ENCODE measurements at regions not wholly inside any gene's neighbourhood (a gene's known extent, or its start where the extent isn't known, plus 50 kb on each side); places are given as distances from the start of the nearest gene placed in this dataset.

DNA sequence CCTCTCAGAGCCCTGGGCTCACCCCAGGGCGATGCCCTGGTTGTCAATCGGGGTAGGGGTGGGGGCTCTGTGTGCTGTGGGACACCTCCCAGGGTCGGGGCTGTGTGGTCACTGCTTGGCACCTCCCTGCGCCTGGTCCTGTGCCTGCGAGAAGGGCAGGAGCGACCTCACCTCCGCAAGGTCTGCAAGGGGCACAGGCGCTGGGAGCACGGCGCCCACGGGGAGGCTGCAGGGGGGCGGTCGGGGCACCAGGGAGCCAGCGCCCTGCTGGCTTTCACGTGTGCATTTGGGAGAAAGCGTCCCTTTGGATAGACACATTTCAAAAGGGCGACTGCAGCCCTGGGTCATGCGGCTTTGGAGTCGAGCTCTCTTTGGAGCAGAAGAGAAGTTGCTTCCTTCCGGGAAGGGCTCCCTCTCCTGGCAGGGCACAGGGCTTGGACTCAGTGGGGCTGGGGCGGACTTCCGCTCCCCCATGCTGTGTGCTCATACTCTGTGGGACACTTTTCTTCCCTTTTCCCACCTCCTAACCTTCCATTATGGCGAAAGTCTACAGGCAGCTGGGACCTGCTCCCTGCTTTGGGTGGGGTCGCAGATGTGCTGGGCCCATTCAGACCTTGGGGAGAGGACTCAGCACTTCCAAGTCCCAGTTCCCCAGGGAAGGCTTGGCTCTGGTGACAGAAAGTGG is 52.9 kb upstream of the SLC28A3 start:
- no peak for DNase-seq

DNA sequence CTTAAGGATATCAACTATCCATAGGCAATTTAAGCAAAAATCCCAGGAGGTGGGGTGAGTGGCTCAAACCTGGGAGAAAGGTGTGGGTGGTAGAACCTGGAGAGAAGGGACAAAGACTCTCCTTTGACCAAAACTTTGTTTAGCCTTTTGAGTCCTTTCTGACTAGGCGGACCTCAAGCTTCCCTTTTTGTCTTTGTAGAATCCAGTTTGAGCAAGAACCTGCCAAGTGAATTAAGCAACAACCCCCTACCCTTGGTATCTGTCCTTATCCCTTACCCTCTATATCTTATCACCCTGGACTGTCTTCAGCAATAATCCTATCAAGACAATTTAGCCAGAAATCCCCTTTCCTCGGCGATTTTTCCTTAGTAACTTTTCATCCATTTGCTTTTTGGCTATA is 53.5 kb upstream of the SLC28A3 start:
- no peak for DNase-seq

DNA sequence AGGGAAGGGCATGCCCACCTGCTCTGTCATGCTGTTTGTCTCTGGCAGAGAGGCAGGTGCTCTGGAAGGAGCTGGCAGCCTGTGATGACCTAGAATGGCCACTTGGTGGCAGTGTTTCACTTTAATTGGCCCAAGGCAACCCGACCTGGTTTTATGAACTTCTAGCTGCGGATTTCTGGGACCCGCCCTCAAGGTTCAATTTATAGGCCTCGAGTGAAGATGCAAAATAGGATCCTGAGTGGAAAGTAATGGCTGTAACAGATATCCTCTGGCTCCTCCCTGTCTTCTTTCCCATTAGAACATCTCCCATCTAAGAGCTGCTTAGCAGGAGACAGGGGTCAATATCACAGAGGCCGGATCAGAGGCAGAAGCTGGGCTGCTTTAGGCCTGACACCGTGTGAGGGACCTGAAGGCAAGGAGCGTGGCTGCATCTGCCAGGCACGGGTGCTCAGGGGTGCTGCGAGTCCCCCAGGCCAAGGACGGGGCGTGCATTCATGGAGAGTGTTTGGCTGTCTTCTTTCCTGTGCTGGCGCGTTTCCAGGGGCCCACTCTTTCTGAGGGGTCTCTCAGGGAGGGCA is 56.7 kb upstream of the SLC28A3 start:
- DNase-seq, result peak; percentile 46

DNA sequence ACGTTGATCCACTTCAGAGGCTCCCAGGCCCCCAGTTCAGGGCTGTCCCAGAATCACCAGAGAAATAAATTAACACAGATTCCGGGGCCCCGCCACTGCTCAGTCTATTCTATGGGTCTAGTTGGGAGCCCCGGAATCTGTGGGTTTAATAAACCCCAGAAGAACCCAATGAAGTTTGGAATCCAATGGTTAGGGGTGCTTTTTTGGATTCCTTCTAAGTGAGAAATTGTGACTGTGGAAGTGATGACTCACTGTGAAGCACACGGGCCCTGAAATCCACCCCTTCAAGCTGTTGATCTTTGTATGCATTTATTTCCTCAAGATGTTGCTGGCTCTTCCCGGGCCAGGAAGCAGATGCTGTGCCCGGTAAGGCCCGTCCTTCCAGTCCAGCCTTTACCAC is 57.3 kb upstream of the SLC28A3 start:
- DNase-seq, result no peak

DNA sequence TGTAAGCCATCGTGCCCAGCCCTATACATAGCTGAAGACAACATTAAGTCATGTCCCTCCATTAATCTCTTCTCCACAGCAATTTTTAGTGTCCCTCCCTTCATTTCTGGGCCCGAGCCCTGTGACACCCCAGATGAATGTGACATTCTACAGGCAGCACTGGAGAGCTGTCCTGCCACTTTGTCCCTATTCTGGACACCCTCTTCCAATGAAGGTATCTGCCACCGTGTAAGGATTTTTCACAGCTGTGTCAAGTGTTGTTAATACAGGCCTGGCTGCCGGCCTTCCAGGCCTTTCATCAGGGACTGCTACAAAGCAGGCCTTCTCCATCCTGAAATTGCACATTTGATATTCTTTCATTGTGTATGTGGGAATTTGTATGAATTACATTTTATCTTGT is 62.0 kb upstream of the SLC28A3 start:
- no peak for DNase-seq

DNA sequence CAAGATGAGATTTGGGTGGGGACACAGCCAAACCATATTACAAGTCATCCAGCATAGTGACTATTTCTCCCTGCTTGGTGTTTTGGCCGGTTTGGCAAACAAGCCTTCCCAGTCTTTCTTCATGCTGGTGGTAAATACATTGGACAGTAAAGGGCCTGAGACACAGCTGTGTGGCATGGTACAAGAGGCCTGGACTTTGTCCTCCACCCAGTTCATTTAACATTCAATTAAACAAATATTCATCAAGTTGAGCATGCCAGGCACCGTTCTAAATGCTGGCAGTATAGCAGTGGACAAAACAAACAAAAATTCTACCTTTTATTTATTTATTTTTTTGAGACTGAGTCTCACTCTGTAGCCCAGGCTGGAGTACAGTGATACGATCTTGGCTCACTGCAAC is 62.7 kb upstream of the SLC28A3 start:
- no peak for DNase-seq

DNA sequence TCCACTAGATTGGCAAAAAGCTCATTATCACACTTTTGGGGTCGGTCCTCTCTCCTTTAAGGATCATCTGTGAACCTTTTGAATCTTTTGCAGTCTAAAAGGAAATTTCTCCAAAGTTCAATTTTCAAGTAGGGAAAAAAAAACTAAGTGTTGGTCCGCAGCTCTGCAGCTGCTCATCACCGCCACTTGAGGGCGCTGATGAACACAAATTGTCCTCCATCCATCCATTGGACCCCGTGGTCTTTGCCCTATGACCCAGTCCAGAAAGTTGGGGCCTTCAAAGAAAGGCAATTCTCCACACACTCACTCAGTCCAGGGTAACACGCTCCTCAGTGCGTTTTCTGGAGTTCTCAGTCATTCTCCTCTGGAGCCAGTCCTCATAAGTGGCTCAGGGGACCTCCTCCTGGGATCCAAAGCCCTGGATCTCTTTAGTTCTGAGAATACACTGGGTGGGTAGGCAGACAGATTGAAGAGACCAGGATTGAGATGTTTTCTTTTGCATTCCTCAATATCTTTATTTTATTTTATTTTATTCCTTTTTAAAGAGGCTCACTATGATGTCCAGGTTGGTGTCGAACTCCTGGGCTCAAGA is 63.6 kb upstream of the SLC28A3 start:
- peak; percentile 8 for DNase-seq

DNA sequence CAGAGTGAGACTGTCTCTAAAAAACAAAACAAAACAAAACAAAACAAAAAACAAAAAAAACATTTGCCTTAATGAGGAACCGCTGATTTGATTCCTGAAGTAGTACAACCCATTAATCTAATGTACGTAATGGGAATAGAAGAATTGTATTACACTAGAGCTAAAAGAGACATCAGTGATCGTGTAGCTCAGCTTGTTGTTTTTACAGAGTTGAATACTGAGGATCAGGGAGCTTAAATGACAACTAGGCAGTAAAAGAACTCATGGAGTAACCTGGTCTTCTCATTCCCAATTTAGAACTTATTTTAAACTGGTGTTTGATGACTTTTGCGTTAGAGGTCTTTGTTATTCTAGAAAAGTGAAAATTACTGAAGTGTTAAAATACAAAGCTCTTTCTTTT is 65.1 kb upstream of the SLC28A3 start:
- DNase-seq, result no peak

DNA sequence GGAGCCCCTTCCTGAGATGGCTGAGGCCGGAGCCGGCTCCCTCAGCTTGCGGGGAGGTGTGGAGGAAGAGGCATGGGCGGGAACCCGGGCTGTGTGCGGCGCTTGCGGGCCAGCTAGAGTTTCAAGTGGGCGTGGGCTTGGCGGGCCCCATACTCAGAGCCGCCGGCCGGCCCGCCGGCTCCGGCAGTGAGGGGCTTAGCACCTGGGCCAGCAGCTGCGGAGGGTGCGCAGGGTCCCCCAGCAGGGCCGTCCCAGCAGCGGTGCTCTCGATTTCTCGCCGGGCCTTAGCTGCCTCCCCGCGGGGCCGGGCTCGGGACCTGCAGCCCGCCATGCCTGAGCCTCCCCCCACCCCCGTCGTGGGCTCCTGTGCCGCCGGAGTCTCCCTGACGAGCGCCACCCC is 67.9 kb upstream of the SLC28A3 start:
- DNase-seq, result no peak

DNA sequence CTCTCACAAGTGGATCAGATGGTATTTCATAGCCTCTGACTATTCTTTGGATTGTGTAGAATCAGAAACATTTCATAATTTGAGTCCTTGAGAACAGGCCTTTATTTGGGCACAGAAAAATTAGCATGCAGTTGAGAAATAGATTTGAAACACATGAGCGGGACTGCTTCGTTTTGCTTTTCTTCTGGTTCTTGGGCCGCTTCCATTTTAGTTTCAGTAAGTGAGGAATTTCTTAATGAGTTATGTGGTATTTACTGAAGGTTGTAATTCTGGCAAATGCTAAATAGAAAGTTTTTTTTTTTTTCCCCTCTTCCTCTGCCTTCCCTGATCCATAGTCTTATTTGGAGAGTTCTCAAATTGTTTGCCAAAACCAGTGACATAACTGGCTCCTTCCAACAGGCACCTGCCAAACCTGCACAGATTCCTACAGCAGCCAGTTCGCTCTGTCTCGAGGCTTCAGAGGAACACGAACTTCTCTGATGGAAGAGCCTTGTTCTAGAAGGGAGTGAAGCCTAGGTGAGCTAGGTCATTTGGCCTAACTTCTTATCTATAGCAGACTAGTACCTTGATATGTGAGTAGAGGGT is 71.2 kb upstream of the SLC28A3 start:
- no peak for DNase-seq

DNA sequence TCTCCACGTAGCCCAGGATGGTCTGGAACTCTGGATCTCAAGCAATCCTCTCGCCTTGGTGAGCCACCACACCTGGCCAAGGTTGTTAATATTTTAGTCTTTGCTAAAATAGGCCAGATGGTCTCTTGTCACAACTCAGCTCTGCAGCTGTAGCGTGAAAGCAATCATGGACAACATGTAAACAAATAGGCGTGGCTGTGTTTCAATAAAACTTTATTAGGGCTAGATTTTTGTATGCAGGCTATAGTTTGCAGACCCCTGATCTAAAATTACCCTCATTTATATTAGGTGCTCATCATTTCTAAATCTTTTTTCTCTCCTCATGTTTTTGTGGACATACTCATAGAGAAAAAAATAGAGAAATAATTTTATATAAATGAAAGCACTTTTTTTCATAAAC is 72.1 kb upstream of the SLC28A3 start:
- DNase-seq, result no peak

DNA sequence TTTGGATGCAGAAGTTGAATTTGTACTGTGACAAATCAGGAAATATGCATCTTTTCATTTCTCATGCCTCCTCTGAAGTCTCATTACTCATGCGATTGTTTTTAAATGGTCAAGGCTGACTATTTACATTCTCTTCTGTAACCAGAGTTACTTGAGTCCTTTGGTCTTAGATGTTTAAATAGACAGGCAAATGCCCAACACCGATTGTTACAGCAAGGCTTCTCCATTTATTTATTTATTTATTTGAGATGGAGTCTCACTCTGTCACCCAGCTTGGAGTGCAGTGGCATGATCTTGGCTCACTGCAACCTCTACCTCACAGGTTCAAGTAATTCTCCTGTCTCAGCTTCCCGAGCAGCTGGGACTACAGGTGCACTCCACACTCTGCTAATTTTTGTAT is 72.7 kb upstream of the SLC28A3 start:
- no peak for DNase-seq

DNA sequence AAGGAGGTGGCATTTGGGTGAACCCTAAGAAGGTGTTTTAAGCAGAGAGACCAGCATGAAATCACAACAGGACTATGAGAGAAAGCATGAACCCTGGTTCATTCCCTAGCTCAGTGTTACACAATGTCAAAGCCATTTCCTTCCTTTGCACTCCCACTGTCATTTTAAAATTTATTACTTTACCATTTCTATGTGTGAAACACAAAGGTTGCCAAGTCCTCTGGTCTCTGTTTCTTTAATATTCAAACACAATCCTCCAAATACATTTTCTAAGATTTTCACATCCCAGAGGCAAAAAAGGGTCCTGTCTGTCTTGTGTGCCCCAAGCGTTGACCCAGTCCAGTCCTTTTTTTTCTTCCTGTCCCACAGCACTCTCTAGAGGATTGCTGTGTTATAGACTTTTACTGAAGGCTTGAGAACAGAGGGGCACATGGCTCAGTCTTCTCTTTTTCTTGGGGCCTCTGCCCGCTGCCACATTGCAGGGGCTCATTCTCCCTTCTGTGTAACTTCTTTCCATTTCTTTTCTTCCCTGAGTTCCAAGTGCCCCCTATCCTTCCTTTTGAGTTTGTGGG is 78.6 kb upstream of the SLC28A3 start:
- peak; percentile 53 for DNase-seq

DNA sequence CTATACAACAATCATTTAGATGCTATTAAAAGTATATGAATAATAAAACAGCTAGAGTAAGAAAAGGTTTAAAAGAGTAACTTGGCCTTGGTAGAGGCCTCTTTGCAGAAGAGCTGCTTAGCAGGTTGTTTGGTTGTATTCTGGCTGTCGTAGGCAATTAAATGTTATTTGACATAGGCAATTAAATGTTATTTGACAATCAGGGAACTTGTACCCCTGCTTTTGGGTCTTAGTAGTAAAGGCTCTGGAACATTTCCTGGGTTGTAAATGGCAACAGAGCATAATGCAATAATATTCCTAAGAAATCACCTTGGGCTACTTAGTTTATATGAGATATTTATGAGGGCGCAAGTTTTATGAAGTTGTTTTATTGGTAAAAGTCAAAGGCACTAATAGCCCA is 84.4 kb upstream of the SLC28A3 start:
- DNase-seq, result no peak

DNA sequence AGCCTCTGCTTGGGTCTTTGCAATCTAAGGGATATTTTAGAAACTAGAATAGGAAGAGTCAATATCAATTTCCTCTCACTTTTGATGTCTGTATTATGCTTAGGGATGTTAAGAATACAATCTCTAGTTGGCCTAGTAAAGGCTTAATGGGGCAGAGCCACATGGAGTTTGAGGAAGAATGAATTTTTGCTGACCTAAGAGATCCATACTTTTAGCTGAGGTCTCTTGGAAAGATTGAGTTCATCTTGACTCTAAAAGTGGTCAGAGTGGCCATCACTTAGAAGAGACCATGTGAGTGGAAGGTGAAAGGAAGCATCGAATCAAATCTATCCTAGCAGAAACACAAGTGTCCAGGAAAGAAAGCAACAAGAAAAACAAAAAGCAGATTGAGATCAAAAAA is 92.2 kb upstream of the SLC28A3 start:
- DNase-seq, result no peak

DNA sequence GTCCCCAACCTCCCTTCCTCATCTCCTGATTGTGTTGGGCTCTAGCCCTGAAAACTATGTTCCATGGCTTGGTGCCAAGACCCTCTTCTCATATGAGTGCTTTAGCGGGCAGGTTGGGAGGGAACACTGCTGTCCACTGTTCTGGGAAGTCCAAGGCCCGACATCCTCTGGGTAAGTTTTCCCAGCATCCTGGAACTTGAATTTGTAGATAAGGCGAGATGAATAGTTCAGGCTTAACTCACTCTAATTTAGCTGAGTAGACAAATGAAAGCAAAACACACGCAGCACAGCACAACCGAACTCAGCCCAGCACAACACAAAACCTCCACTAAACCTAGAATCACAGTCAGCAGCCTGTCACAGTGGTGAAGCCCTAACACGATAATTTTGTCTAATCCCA is 95.3 kb upstream of the SLC28A3 start:
- no peak for DNase-seq

DNA sequence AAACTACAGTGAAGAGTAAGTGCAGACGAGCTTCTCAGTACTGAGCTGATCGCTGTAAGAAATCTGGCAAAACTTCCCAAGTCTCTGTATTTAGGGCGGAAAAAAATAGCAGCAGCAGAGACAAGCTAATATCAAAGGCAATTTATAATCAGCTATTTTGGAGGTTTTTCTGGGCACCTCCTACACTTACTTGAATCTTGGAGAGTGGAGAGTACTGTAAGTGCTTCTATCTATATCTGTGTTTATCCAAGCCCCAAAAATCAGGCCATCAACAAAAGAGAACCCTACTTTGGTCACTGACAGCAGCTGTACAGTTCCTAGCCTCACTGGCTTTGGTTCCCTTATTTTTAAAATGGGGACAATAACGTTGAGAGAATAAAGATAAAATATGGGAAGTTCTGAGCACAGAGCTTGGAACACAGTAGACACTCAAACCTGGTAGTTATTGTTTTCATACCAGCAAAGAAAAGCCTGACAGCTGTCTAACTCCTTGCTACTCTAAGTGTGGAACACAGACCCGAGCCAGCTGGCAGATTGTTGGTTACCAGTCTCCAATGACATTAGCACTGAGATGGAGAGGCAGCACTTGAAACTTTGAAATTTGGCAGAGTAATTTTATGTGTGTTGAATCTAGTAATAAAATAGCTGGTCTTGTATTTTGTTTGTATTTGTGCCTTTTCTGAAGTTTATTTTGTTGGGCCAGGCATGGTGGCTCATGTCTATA is 96.0 kb upstream of the SLC28A3 start:
- no peak for DNase-seq

DNA sequence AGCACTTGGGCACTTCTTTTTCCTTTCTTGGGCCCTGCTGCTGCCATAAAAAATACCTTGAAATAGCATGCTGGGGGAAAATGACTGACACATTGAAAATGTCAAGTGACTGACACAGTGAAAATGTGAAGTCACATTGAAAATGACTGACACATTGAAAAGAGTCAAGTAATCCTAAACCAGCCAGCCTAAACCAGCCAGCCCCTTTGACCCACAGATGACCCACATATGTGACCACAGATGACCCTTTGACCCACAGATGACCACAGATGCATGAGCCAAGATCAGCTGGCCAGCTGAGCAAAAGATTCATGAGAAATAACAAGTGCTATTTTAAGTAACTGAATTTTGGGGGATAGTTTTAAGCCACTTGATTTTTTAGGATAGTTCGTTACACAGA is 97.8 kb upstream of the SLC28A3 start:
- no peak for DNase-seq

DNA sequence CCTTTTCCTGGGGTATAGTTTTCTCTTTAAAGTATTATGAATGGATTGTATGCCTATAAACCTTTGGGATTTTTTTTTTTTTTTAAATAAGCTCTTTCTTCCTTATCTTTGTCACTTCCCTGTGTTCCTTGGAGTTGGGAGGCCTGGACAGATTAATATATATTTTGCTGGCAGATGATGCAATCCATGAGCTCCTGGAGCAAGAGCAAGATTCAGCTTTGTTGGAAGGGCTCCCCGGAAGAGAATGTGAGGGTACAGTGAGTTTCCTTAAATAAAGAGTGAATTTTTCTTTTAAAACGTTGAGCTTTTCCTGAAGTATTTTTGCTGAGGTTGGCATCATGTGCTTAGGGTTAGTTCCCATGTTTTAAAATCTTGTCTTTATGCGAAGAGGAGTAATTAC is 98.7 kb upstream of the SLC28A3 start:
- DNase-seq, result no peak

DNA sequence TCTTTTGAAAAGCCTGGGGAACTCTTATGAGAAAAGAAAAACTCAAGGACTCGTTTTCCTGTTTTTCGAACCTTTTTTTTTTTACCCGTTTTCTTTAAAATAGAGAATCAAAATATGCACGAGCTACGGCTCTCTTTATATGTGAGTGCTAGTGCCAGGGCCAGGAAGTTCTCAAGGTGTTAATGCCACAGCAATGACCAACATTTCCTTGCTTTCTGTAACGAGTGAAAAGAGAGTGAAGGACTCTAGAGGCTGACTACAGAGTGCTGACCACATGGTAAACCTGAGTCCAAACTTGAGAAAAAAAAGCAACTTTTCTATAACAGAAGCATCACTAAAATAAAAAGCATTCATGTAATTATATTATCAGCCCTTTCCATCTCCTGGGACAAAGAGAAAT is 102.2 kb upstream of the SLC28A3 start:
- no peak for DNase-seq

DNA sequence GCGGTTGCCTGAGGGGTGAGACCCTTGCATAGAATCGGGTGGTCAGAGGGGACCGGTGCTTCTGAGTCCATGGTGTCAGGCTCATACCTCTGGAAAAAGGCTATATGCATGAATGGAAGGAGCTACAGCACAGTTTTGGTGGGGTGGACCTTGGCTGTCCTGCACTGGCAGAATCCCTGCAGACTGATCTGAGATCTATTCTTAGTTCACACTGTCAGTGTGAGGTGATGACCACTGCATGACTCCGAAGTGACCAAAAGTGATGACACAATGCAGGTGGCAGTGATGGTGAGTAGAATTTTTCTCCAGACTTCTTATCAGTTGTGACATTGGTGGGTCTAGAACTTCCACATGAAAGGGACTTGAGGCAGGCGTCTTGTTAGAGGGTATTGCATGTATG is 105.2 kb upstream of the SLC28A3 start:
- DNase-seq, result no peak

DNA sequence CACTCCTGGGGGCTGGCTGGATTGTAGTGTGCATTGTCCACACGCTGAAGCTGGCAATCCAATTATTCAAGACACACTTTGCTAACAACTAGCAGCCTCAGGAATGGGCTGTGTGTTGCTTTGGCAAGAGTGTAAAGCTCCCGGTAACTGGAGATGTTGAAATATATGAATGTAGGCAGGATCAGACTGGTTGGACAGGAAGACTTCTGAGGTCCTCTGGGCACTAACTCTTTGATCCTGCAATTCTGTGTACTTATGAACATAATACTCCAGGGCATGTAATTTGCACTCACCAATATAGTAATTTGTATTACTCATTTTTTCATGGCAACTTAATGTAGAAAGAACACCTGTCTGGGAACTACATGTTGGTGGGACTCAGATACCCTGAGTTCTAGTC is 106.7 kb upstream of the SLC28A3 start:
- no peak for DNase-seq

DNA sequence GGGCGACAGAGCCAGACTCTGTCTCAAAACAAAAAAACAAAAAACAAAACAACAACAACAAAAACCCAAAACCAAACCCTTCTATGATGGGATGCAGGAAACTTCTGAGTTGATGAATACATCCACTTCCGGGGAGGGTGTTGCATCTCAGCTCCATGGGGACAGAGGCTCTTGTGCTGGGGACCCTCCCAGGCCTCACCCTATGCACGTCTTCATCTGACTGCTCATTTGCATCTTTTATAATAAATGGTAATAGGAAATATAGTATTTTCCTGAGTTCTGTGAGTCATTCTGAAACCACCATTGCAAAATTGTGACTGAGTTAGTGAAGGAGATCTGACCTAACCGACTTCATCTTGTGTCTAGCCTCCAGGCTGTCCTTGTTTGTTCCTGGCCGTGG is 109.5 kb upstream of the SLC28A3 start:
- no peak for DNase-seq

DNA sequence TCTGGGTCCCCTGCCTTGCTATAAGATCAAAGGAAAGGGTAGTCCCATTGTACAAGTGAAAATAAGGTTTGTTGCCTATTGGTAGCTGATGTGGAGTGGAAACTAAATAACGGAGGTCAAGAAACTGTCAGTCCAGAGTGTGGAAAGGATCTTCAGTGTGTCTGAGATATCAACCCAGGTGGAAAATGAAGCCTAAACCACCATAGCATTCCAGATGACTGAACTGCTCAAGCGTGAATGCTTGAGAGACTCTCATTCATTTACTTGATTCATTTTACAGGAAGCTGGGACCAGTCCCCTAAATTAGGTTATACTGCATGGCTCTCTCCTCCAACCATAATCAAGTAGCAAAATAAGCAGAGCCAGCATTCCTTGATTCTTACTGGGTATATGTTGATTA is 116.0 kb upstream of the SLC28A3 start:
- DNase-seq, result no peak

All from KG1 (cell line).